ENCODE measurements at regions not wholly inside any gene's neighbourhood (a gene's known extent, or its start where the extent isn't known, plus 50 kb on each side); places are given as distances from the start of the nearest gene placed in this dataset.
"Not testable (repeated sequence)": the region's sequence is repeated elsewhere in the genome, so short reads cannot be mapped to it uniquely, and the experiment has no call there.

GRCh38 chr6:67591910-67592309 lies 1043.2 kb upstream of the ADGRB3 start:
- DNase-seq (ENCODE audit: low read depth in 2 of 2), result no peak

- DNase-seq (ENCODE audit: low read depth in 2 of 2), result no peak
These were observed 1067.2 kb upstream of the ADGRB3 start for GRCh38 chr6:67567842-67568241.

GRCh38 chr6:67563671-67564070 lies 1071.4 kb upstream of the ADGRB3 start:
- no peak for DNase-seq (ENCODE audit: low read depth in 2 of 2)

GRCh38 chr6:67560068-67560467 lies 1075.0 kb upstream of the ADGRB3 start:
- no peak for DNase-seq (ENCODE audit: low read depth in 2 of 2)

- DNase-seq (ENCODE audit: low read depth in 2 of 2), result peak in 1 of 2 donors; percentile 2
These were observed 1076.1 kb upstream of the ADGRB3 start for GRCh38 chr6:67558985-67559384.

GRCh38 chr6:67544851-67545452 lies 1090.1 kb upstream of the ADGRB3 start:
- no peak for DNase-seq (ENCODE audit: low read depth in 2 of 2)

GRCh38 chr6:67541586-67541985 lies 1093.5 kb upstream of the ADGRB3 start:
- no peak for DNase-seq (ENCODE audit: low read depth in 2 of 2)

GRCh38 chr6:67538032-67538431 lies 1097.0 kb upstream of the ADGRB3 start:
- no peak for DNase-seq (ENCODE audit: low read depth in 2 of 2)

GRCh38 chr6:67535946-67536345 lies 1099.1 kb upstream of the ADGRB3 start:
- no peak for DNase-seq (ENCODE audit: low read depth in 2 of 2)

- no peak for DNase-seq (ENCODE audit: low read depth in 2 of 2)
These were observed 1128.7 kb upstream of the ADGRB3 start for GRCh38 chr6:67506352-67506751.

- DNase-seq (ENCODE audit: low read depth in 2 of 2), result no peak
These were observed 1133.3 kb upstream of the ADGRB3 start for GRCh38 chr6:67501755-67502154.

GRCh38 chr6:67497749-67498148 lies 1137.3 kb upstream of the ADGRB3 start:
- no peak for DNase-seq (ENCODE audit: low read depth in 2 of 2)

GRCh38 chr6:67496191-67496590 lies 1138.9 kb upstream of the ADGRB3 start:
- DNase-seq (ENCODE audit: low read depth in 2 of 2), result no peak

- DNase-seq (ENCODE audit: low read depth in 2 of 2), result no peak
These were observed 1141.4 kb upstream of the ADGRB3 start for GRCh38 chr6:67493682-67494081.

GRCh38 chr6:67475700-67476099 lies 1159.4 kb upstream of the ADGRB3 start:
- DNase-seq (ENCODE audit: low read depth in 2 of 2), result no peak

GRCh38 chr6:67467341-67467740 lies 1167.7 kb upstream of the ADGRB3 start:
- no peak for DNase-seq (ENCODE audit: low read depth in 2 of 2)

- DNase-seq (ENCODE audit: low read depth in 2 of 2), result not testable (repeated sequence)
These were observed 1172.4 kb upstream of the ADGRB3 start for GRCh38 chr6:67462725-67463124.

GRCh38 chr6:67459556-67459955 lies 1175.5 kb upstream of the ADGRB3 start:
- DNase-seq (ENCODE audit: low read depth in 2 of 2), result no peak

- no peak for DNase-seq (ENCODE audit: low read depth in 2 of 2)
These were observed 1176.8 kb upstream of the ADGRB3 start for GRCh38 chr6:67458265-67458664.

GRCh38 chr6:67451874-67452273 lies 1183.2 kb upstream of the ADGRB3 start:
- DNase-seq (ENCODE audit: low read depth in 2 of 2), result no peak

GRCh38 chr6:67450641-67451040 lies 1184.4 kb upstream of the ADGRB3 start:
- DNase-seq (ENCODE audit: low read depth in 2 of 2), result no peak

GRCh38 chr6:67449602-67450001 lies 1185.5 kb upstream of the ADGRB3 start:
- DNase-seq (ENCODE audit: low read depth in 2 of 2), result no peak

- no peak for DNase-seq (ENCODE audit: low read depth in 2 of 2)
These were observed 1202.0 kb upstream of the ADGRB3 start for GRCh38 chr6:67433124-67433523.

- peak in 1 of 2 donors; percentile 63 for DNase-seq (ENCODE audit: low read depth in 2 of 2)
These were observed 1204.0 kb upstream of the ADGRB3 start for GRCh38 chr6:67431076-67431475.

All from lung microvascular endothelial cell (primary cell).